HL-60 (cell line): ENCODE measurements at regions not wholly inside any gene's neighbourhood (a gene's known extent, or its start where the extent isn't known, plus 50 kb on each side); places are given as distances from the start of the nearest gene placed in this dataset.

Experiments used
- DNase-seq, 2 experiments: peaks; one replicate each; pipeline ENCODE4 v3.0.0-alpha.2; 2010 to 2020; ENCODE audit warnings: low read depth in 1 of 2, low spot score in 1 of 2
- H3K27ac ChIP-seq: fragments of 250-450 bp; sonication (Bioruptor Pico); replicated peaks from 2 replicates; pipeline ENCODE4 v1.5.1; 2020; ENCODE audit warnings: mild to moderate bottlenecking, moderate library complexity
- H3K27me3 ChIP-seq: fragments of 250-450 bp; sonication (Bioruptor Pico); 2 replicates; pipeline ENCODE4 v1.5.1; 2021; ENCODE audit warnings: mild to moderate bottlenecking, moderate library complexity; ENCODE audit not compliant: insufficient read depth, poor library complexity, severe bottlenecking
- H3K4me3 ChIP-seq: replicated peaks from 2 replicates; pipeline ENCODE4 v1.5.1; 2011; ENCODE audit warnings: mild to moderate bottlenecking, control low read depth, low read length; ENCODE audit not compliant: insufficient read depth
- GABPA ChIP-seq: IDR thresholded peaks from 2 replicates; pipeline ENCODE4 v1.6.1; 2012; ENCODE audit warnings: low read depth
- POLR2AphosphoS5 ChIP-seq: IDR thresholded peaks from 2 replicates; pipeline ENCODE4 v1.6.1; 2012; ENCODE audit warnings: low read depth
- SPI1 ChIP-seq: IDR thresholded peaks from 2 replicates; pipeline ENCODE4 v1.6.1; 2012; ENCODE audit warnings: low read depth, mild to moderate bottlenecking, borderline replicate concordance
- TF ChIP-seq, protein P1 (sequence below): IDR thresholded peaks from one replicate; pipeline ENCODE4 v1.5.1; 2011; ENCODE audit warnings: low read length, control low read depth, inconsistent platforms; ENCODE audit not compliant: insufficient read depth
- TF ChIP-seq, protein P2 (sequence below): IDR thresholded peaks from 2 replicates; pipeline ENCODE4 v1.6.1; 2012; ENCODE audit warnings: low read depth; ENCODE audit not compliant: insufficient replicate concordance

DNA sequence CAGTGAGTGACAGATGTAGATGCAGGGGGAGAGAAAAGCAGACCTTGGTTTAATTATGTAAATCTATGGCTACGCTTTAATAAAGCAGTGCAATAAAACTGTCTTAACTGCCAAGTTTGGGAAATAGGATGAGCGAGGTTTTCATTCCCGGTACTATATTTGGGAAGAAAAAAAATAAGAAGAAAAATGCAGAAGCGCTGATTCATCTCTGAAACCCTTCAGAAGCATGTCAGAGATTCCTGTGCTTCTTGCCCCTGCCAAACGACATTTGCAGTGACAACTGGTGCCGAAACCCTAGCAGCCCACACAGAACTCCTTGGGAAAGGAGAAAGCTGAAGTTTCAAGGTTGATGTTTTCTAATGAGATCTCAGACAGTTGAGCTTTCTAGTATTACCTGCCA is 380.7 kb downstream of the REEP3 start:
- no peak for DNase-seq
- no peak overlapping the region for H3K27ac ChIP-seq

DNA sequence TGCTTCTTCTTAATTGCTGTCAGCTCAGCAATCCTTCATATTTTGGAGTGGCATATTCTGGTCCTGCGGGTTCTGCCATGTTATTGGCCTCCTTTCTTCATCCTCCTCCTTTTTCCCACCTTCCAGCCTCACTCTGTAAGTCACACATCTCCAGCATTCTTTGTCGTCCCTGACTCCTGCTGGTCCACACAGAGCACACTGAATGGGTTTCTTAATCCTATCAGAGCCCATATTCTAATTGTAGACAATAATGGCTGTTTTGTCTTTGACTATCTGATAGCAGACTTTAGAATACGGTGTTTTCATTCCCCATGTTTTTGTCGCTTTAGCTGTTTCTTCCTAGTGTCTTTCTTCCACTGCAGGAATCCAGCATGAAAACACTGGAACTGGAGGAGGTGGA is 389.6 kb downstream of the REEP3 start:
- H3K27me3 ChIP-seq, result peaks cover 7% of the 10 kb centered on the region
- DNase-seq, result no peak
- no peak overlapping the region for H3K4me3 ChIP-seq
- H3K27ac ChIP-seq, result no peak overlapping the region
- no peak for TF ChIP-seq GABPA
- no peak for TF ChIP-seq POLR2AphosphoS5
- TF ChIP-seq, protein P1, sequence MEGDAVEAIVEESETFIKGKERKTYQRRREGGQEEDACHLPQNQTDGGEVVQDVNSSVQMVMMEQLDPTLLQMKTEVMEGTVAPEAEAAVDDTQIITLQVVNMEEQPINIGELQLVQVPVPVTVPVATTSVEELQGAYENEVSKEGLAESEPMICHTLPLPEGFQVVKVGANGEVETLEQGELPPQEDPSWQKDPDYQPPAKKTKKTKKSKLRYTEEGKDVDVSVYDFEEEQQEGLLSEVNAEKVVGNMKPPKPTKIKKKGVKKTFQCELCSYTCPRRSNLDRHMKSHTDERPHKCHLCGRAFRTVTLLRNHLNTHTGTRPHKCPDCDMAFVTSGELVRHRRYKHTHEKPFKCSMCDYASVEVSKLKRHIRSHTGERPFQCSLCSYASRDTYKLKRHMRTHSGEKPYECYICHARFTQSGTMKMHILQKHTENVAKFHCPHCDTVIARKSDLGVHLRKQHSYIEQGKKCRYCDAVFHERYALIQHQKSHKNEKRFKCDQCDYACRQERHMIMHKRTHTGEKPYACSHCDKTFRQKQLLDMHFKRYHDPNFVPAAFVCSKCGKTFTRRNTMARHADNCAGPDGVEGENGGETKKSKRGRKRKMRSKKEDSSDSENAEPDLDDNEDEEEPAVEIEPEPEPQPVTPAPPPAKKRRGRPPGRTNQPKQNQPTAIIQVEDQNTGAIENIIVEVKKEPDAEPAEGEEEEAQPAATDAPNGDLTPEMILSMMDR, result no peak
- TF ChIP-seq SPI1, result no peak
- TF ChIP-seq, protein P2, sequence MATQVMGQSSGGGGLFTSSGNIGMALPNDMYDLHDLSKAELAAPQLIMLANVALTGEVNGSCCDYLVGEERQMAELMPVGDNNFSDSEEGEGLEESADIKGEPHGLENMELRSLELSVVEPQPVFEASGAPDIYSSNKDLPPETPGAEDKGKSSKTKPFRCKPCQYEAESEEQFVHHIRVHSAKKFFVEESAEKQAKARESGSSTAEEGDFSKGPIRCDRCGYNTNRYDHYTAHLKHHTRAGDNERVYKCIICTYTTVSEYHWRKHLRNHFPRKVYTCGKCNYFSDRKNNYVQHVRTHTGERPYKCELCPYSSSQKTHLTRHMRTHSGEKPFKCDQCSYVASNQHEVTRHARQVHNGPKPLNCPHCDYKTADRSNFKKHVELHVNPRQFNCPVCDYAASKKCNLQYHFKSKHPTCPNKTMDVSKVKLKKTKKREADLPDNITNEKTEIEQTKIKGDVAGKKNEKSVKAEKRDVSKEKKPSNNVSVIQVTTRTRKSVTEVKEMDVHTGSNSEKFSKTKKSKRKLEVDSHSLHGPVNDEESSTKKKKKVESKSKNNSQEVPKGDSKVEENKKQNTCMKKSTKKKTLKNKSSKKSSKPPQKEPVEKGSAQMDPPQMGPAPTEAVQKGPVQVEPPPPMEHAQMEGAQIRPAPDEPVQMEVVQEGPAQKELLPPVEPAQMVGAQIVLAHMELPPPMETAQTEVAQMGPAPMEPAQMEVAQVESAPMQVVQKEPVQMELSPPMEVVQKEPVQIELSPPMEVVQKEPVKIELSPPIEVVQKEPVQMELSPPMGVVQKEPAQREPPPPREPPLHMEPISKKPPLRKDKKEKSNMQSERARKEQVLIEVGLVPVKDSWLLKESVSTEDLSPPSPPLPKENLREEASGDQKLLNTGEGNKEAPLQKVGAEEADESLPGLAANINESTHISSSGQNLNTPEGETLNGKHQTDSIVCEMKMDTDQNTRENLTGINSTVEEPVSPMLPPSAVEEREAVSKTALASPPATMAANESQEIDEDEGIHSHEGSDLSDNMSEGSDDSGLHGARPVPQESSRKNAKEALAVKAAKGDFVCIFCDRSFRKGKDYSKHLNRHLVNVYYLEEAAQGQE, result no peak

More for the DNA sequence above, 380.7 kb downstream of the REEP3 start:
- TF ChIP-seq, protein P1, result no peak
- no peak for TF ChIP-seq SPI1
- TF ChIP-seq, protein P2, result no peak
- no peak for TF ChIP-seq GABPA
- no peak for TF ChIP-seq POLR2AphosphoS5
- Histone ChIP-seq H3K27me3 (no peaks in the 10 kb centered on the region), H3K4me3 (no peak overlapping the region)

DNA sequence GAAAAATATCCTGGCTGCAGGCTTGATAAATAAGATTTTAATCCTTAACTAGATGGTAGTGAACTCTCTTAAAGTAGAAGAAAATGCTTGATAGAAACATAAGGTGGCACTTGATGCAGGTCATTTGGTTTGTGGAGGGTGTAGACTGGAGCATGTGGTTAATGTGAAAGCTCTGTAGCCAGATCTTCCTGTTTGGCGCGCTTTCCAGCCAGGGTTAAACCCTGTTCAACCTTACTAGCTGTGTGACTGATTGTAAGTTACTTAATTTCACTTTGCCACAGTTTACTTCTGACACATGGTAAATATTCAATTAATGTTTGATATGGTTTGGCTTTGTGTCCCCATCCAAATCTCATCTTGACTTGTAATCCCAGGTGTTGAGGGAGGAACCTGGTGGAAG is 394.0 kb downstream of the REEP3 start:
- H3K4me3 ChIP-seq, result no peak overlapping the region
- H3K27me3 ChIP-seq, result peaks cover 3% of the 10 kb centered on the region
- no peak for TF ChIP-seq GABPA
- no peak for TF ChIP-seq POLR2AphosphoS5
- no peak for TF ChIP-seq SPI1
- TF ChIP-seq, protein P2, result no peak
- TF ChIP-seq, protein P1, result no peak
- H3K27ac ChIP-seq, result no peak overlapping the region
- no peak for DNase-seq
